ENCODE measurements at regions not wholly inside any gene's neighbourhood (a gene's known extent, or its start where the extent isn't known, plus 50 kb on each side); places are given as distances from the start of the nearest gene placed in this dataset.

GRCh38 chr9:115520646-115521045 lies 402.7 kb upstream of the TNC start:
- no peak for TF ChIP-seq CTCF (IDR thresholded peaks at IDR 0.05; ENCODE audit: insufficient read depth, low read length, poor library complexity, severe bottlenecking)
- TF ChIP-seq EZH2phosphoT487 (conservative IDR thresholded peaks at IDR 0.05; ENCODE audit: low read length) = no peak
